ENCODE measurements at regions not wholly inside any gene's neighbourhood (a gene's known extent, or its start where the extent isn't known, plus 50 kb on each side); places are given as distances from the start of the nearest gene placed in this dataset.

DNA sequence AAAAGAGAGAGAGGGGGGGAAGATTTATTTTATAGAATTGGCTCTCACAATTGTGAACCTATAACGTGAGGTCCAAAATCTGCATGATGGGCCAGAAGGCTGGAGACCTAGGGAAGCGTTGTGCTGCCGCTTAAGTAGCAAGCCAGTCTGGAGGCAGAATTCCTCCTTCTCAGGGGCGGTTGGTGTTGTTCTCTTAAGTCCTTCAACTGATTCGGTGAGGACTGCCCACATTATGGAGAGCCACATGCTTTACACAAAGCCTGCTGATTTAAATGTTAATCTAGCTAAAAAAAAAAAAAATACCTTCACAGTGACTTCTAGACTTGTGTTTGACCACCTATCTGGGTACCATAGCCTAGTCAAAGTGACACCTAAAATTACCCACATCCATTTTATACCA is 64.2 kb upstream of the CKS2 start:
- no peak for TF ChIP-seq CTCF (IDR thresholded peaks at IDR 0.05; ENCODE audit: extremely low read depth in 1 of 2, insufficient read depth in 1 of 2, low read depth in 1 of 2, low read length in 2 of 2)
- TF ChIP-seq GATA2 (IDR thresholded peaks at IDR 0.05; ENCODE audit: insufficient read depth, insufficient read length, low read depth, low read length) = no peak
- no peak for TF ChIP-seq POLR2A (IDR thresholded peaks at IDR 0.05; ENCODE audit: low read depth, low read length)

All from endothelial cell of umbilical vein (primary cell).